22Rv1 (cell line): ENCODE measurements at regions not wholly inside any gene's neighbourhood (a gene's known extent, or its start where the extent isn't known, plus 50 kb on each side); places are given as distances from the start of the nearest gene placed in this dataset.

ENCODE experiments used
- CTCF ChIP-seq: fragments of 450-650 bp; IDR thresholded peaks from 2 replicates; pipeline ENCODE4 v1.5.1; 2017; ENCODE audit warnings: mild to moderate bottlenecking
- ZFX ChIP-seq: fragments of 450-650 bp; IDR thresholded peaks from 2 replicates; pipeline ENCODE4 v1.6.1; 2017; ENCODE audit warnings: antibody characterized with exemption, borderline replicate concordance

GRCh38 chr2:21395366-21395765, 271.6 kb downstream of the TDRD15 start:
- TF ChIP-seq CTCF (peak; percentile 75), ZFX (no peak)
